ENCODE measurements at regions not wholly inside any gene's neighbourhood (a gene's known extent, or its start where the extent isn't known, plus 50 kb on each side); places are given as distances from the start of the nearest gene placed in this dataset.

GRCh38 chr7:39882148-39882784 is 67.8 kb upstream of the CDK13 start:
- H3K9me3 ChIP-seq (ENCODE audit: control insufficient read depth in 3 of 3, low read length in 3 of 3), result no peaks in the 10 kb centered on the region
- no peak overlapping the region for H3K27ac ChIP-seq (ENCODE audit: low read depth, low read length)
- H3K4me3 ChIP-seq (ENCODE audit: low read length in 3 of 3), result no peak overlapping the region
- H3K27me3 ChIP-seq (ENCODE audit: control insufficient read depth in 3 of 3, insufficient read depth in 3 of 3, low read length in 3 of 3), result no peaks in the 10 kb centered on the region
- no peaks in the 10 kb centered on the region for H3K4me1 ChIP-seq (ENCODE audit: control insufficient read depth in 3 of 3, insufficient read depth in 3 of 3, low read length in 3 of 3)
- no peak overlapping the region for H3K9ac ChIP-seq (ENCODE audit: low read depth in 1 of 3, low read length in 3 of 3)
- no peaks in the 10 kb centered on the region for H3K36me3 ChIP-seq (ENCODE audit: control insufficient read depth in 3 of 3, insufficient read depth in 3 of 3, low read length in 3 of 3)

- Histone ChIP-seq H3K4me3 (ENCODE audit: low read length in 3 of 3) (no peak overlapping the region), H3K27me3 (ENCODE audit: control insufficient read depth in 3 of 3, insufficient read depth in 3 of 3, low read length in 3 of 3) (no peaks in the 10 kb centered on the region), H3K9me3 (ENCODE audit: control insufficient read depth in 3 of 3, low read length in 3 of 3) (no peaks in the 10 kb centered on the region), H3K9ac (ENCODE audit: low read depth in 1 of 3, low read length in 3 of 3) (no peak overlapping the region), H3K27ac (ENCODE audit: low read depth, low read length) (no peak overlapping the region), H3K36me3 (ENCODE audit: control insufficient read depth in 3 of 3, insufficient read depth in 3 of 3, low read length in 3 of 3) (no peaks in the 10 kb centered on the region), H3K4me1 (ENCODE audit: control insufficient read depth in 3 of 3, insufficient read depth in 3 of 3, low read length in 3 of 3) (no peaks in the 10 kb centered on the region)
These were observed 66.2 kb upstream of the CDK13 start for GRCh38 chr7:39883812-39884390.

GRCh38 chr7:39888171-39888853 is 61.7 kb upstream of the CDK13 start:
- no peak overlapping the region for H3K9ac ChIP-seq (ENCODE audit: low read depth in 1 of 3, low read length in 3 of 3)
- H3K9me3 ChIP-seq (ENCODE audit: control insufficient read depth in 3 of 3, low read length in 3 of 3), result no peaks in the 10 kb centered on the region
- H3K4me1 ChIP-seq (ENCODE audit: control insufficient read depth in 3 of 3, insufficient read depth in 3 of 3, low read length in 3 of 3), result no peaks in the 10 kb centered on the region
- H3K36me3 ChIP-seq (ENCODE audit: control insufficient read depth in 3 of 3, insufficient read depth in 3 of 3, low read length in 3 of 3), result no peaks in the 10 kb centered on the region
- H3K27ac ChIP-seq (ENCODE audit: low read depth, low read length), result no peak overlapping the region
- H3K27me3 ChIP-seq (ENCODE audit: control insufficient read depth in 3 of 3, insufficient read depth in 3 of 3, low read length in 3 of 3), result peaks cover 0 to 4% (median 0%) of the 10 kb centered on the region in 3 donors
- H3K4me3 ChIP-seq (ENCODE audit: low read length in 3 of 3), result no peak overlapping the region

GRCh38 chr7:39890411-39890810 is 59.6 kb upstream of the CDK13 start:
- no peak overlapping the region for H3K9ac ChIP-seq (ENCODE audit: low read depth in 1 of 3, low read length in 3 of 3)
- no peaks in the 10 kb centered on the region for H3K36me3 ChIP-seq (ENCODE audit: control insufficient read depth in 3 of 3, insufficient read depth in 3 of 3, low read length in 3 of 3)
- no peak overlapping the region for H3K4me3 ChIP-seq (ENCODE audit: low read length in 3 of 3)
- no peaks in the 10 kb centered on the region for H3K4me1 ChIP-seq (ENCODE audit: control insufficient read depth in 3 of 3, insufficient read depth in 3 of 3, low read length in 3 of 3)
- peaks cover 0 to 4% (median 0%) of the 10 kb centered on the region in 3 donors for H3K27me3 ChIP-seq (ENCODE audit: control insufficient read depth in 3 of 3, insufficient read depth in 3 of 3, low read length in 3 of 3)
- H3K9me3 ChIP-seq (ENCODE audit: control insufficient read depth in 3 of 3, low read length in 3 of 3), result no peaks in the 10 kb centered on the region
- no peak overlapping the region for H3K27ac ChIP-seq (ENCODE audit: low read depth, low read length)

- peaks cover 0 to 4% (median 0%) of the 10 kb centered on the region in 3 donors for H3K27me3 ChIP-seq (ENCODE audit: control insufficient read depth in 3 of 3, insufficient read depth in 3 of 3, low read length in 3 of 3)
- no peak overlapping the region for H3K27ac ChIP-seq (ENCODE audit: low read depth, low read length)
- no peaks in the 10 kb centered on the region for H3K36me3 ChIP-seq (ENCODE audit: control insufficient read depth in 3 of 3, insufficient read depth in 3 of 3, low read length in 3 of 3)
- H3K9me3 ChIP-seq (ENCODE audit: control insufficient read depth in 3 of 3, low read length in 3 of 3), result no peaks in the 10 kb centered on the region
- H3K9ac ChIP-seq (ENCODE audit: low read depth in 1 of 3, low read length in 3 of 3), result no peak overlapping the region
- H3K4me3 ChIP-seq (ENCODE audit: low read length in 3 of 3), result no peak overlapping the region
- no peaks in the 10 kb centered on the region for H3K4me1 ChIP-seq (ENCODE audit: control insufficient read depth in 3 of 3, insufficient read depth in 3 of 3, low read length in 3 of 3)
These were observed 58.2 kb upstream of the CDK13 start for GRCh38 chr7:39891894-39892293.

- Histone ChIP-seq H3K4me1 (ENCODE audit: control insufficient read depth in 3 of 3, insufficient read depth in 3 of 3, low read length in 3 of 3) (no peaks in the 10 kb centered on the region), H3K9me3 (ENCODE audit: control insufficient read depth in 3 of 3, low read length in 3 of 3) (no peaks in the 10 kb centered on the region), H3K4me3 (ENCODE audit: low read length in 3 of 3) (no peak overlapping the region), H3K27ac (ENCODE audit: low read depth, low read length) (no peak overlapping the region), H3K27me3 (ENCODE audit: control insufficient read depth in 3 of 3, insufficient read depth in 3 of 3, low read length in 3 of 3) (peaks cover 0 to 4% (median 0%) of the 10 kb centered on the region in 3 donors), H3K9ac (ENCODE audit: low read depth in 1 of 3, low read length in 3 of 3) (no peak overlapping the region), H3K36me3 (ENCODE audit: control insufficient read depth in 3 of 3, insufficient read depth in 3 of 3, low read length in 3 of 3) (no peaks in the 10 kb centered on the region)
These were observed 57.7 kb upstream of the CDK13 start for GRCh38 chr7:39892361-39892760.

- peaks cover 0 to 5% (median 0%) of the 10 kb centered on the region in 3 donors for H3K4me1 ChIP-seq (ENCODE audit: control insufficient read depth in 3 of 3, insufficient read depth in 3 of 3, low read length in 3 of 3)
- H3K27me3 ChIP-seq (ENCODE audit: control insufficient read depth in 3 of 3, insufficient read depth in 3 of 3, low read length in 3 of 3), result peaks cover 0 to 4% (median 0%) of the 10 kb centered on the region in 3 donors
- no peaks in the 10 kb centered on the region for H3K9me3 ChIP-seq (ENCODE audit: control insufficient read depth in 3 of 3, low read length in 3 of 3)
- no peak overlapping the region for H3K27ac ChIP-seq (ENCODE audit: low read depth, low read length)
- H3K4me3 ChIP-seq (ENCODE audit: low read length in 3 of 3), result no peak overlapping the region
- H3K9ac ChIP-seq (ENCODE audit: low read depth in 1 of 3, low read length in 3 of 3), result no peak overlapping the region
- no peaks in the 10 kb centered on the region for H3K36me3 ChIP-seq (ENCODE audit: control insufficient read depth in 3 of 3, insufficient read depth in 3 of 3, low read length in 3 of 3)
These were observed 55.2 kb upstream of the CDK13 start for GRCh38 chr7:39894904-39895303.

GRCh38 chr7:39896840-39897239 is 53.2 kb upstream of the CDK13 start:
- H3K27me3 ChIP-seq (ENCODE audit: control insufficient read depth in 3 of 3, insufficient read depth in 3 of 3, low read length in 3 of 3), result peaks cover 0 to 4% (median 0%) of the 10 kb centered on the region in 3 donors
- peaks cover 0 to 1% (median 0%) of the 10 kb centered on the region in 3 donors for H3K9me3 ChIP-seq (ENCODE audit: control insufficient read depth in 3 of 3, low read length in 3 of 3)
- no peaks in the 10 kb centered on the region for H3K36me3 ChIP-seq (ENCODE audit: control insufficient read depth in 3 of 3, insufficient read depth in 3 of 3, low read length in 3 of 3)
- H3K4me1 ChIP-seq (ENCODE audit: control insufficient read depth in 3 of 3, insufficient read depth in 3 of 3, low read length in 3 of 3), result peaks cover 0 to 5% (median 0%) of the 10 kb centered on the region in 3 donors
- H3K9ac ChIP-seq (ENCODE audit: low read depth in 1 of 3, low read length in 3 of 3), result no peak overlapping the region
- H3K4me3 ChIP-seq (ENCODE audit: low read length in 3 of 3), result peak overlapping the region in 1 of 3 donors; percentile 33
- H3K27ac ChIP-seq (ENCODE audit: low read depth, low read length), result no peak overlapping the region

- H3K4me3 ChIP-seq (ENCODE audit: low read length in 3 of 3), result peak overlapping the region in 1 of 3 donors; percentile 7
- H3K27me3 ChIP-seq (ENCODE audit: control insufficient read depth in 3 of 3, insufficient read depth in 3 of 3, low read length in 3 of 3), result no peaks in the 10 kb centered on the region
- H3K4me1 ChIP-seq (ENCODE audit: control insufficient read depth in 3 of 3, insufficient read depth in 3 of 3, low read length in 3 of 3), result peaks cover 0 to 5% (median 0%) of the 10 kb centered on the region in 3 donors
- H3K27ac ChIP-seq (ENCODE audit: low read depth, low read length), result peak overlapping the region; percentile 34
- no peaks in the 10 kb centered on the region for H3K36me3 ChIP-seq (ENCODE audit: control insufficient read depth in 3 of 3, insufficient read depth in 3 of 3, low read length in 3 of 3)
- peaks cover 0 to 1% (median 0%) of the 10 kb centered on the region in 3 donors for H3K9me3 ChIP-seq (ENCODE audit: control insufficient read depth in 3 of 3, low read length in 3 of 3)
- H3K9ac ChIP-seq (ENCODE audit: low read depth in 1 of 3, low read length in 3 of 3), result no peak overlapping the region
These were observed 51.2 kb upstream of the CDK13 start for GRCh38 chr7:39898867-39899266.
